ENCODE measurements at regions not wholly inside any gene's neighbourhood (a gene's known extent, or its start where the extent isn't known, plus 50 kb on each side); places are given as distances from the start of the nearest gene placed in this dataset.
"Not testable (repeated sequence)": the region's sequence is repeated elsewhere in the genome, so short reads cannot be mapped to it uniquely, and the experiment has no call there.

- Histone ChIP-seq H3K36me3 (no peaks in the 10 kb centered on the region), H3K27me3 (no peaks in the 10 kb centered on the region), H3K9me3 (no peaks in the 10 kb centered on the region), H3K27ac (no peak overlapping the region), H3K4me3 (no peak overlapping the region), H3K4me1 (no peaks in the 10 kb centered on the region)
- no peak for DNase-seq (ENCODE audit: low spot score in 2 of 2)
- TF ChIP-seq POLR2AphosphoS5 (IDR thresholded peaks at IDR 0.05) (no peak), POLR2A (IDR thresholded peaks at IDR 0.05) (no peak), CTCF (IDR thresholded peaks at IDR 0.05) (no peak)
- intact Hi-C loops (cut with DNase I; ENCODE audit: low total_unique reads) = no loop called here
Measured at GRCh38 chr2:194465641-194466040, 1191.4 kb upstream of the SLC39A10 start.

- Histone ChIP-seq H3K4me1 (no peaks in the 10 kb centered on the region), H3K27me3 (no peaks in the 10 kb centered on the region), H3K9me3 (no peaks in the 10 kb centered on the region), H3K27ac (no peak overlapping the region), H3K36me3 (no peaks in the 10 kb centered on the region), H3K4me3 (no peak overlapping the region)
- intact Hi-C loops (cut with DNase I; ENCODE audit: low total_unique reads) = no loop called here
- no peak for DNase-seq (ENCODE audit: low spot score in 2 of 2)
- TF ChIP-seq CTCF (IDR thresholded peaks at IDR 0.05) (no peak), POLR2A (IDR thresholded peaks at IDR 0.05) (no peak), POLR2AphosphoS5 (IDR thresholded peaks at IDR 0.05) (no peak)
Measured at GRCh38 chr2:194464964-194465638, 1191.9 kb upstream of the SLC39A10 start.

GRCh38 chr2:194462883-194463282 is 1194.1 kb upstream of the SLC39A10 start:
- DNase-seq (ENCODE audit: low spot score in 2 of 2); H3K9me3 ChIP-seq; H3K4me3 ChIP-seq; H3K27ac ChIP-seq; H3K36me3 ChIP-seq; H3K27me3 ChIP-seq; intact Hi-C loops (cut with DNase I; ENCODE audit: low total_unique reads); H3K4me1 ChIP-seq: not testable (repeated sequence)

GRCh38 chr2:194455358-194455757 is 1201.7 kb upstream of the SLC39A10 start:
- H3K27me3 ChIP-seq = no peaks in the 10 kb centered on the region
- no peak overlapping the region for H3K27ac ChIP-seq
- no peaks in the 10 kb centered on the region for H3K36me3 ChIP-seq
- H3K4me3 ChIP-seq = no peak overlapping the region
- no peaks in the 10 kb centered on the region for H3K4me1 ChIP-seq
- intact Hi-C loops (cut with DNase I; ENCODE audit: low total_unique reads) = no loop called here
- DNase-seq (ENCODE audit: low spot score in 2 of 2) = no peak
- H3K9me3 ChIP-seq = no peaks in the 10 kb centered on the region
- TF ChIP-seq CTCF (IDR thresholded peaks at IDR 0.05) (no peak), POLR2A (IDR thresholded peaks at IDR 0.05) (no peak), POLR2AphosphoS5 (IDR thresholded peaks at IDR 0.05) (no peak)

- no peak overlapping the region for H3K27ac ChIP-seq
- TF ChIP-seq CTCF (IDR thresholded peaks at IDR 0.05) (no peak), POLR2A (IDR thresholded peaks at IDR 0.05) (no peak), POLR2AphosphoS5 (IDR thresholded peaks at IDR 0.05) (no peak)
- H3K27me3 ChIP-seq = no peaks in the 10 kb centered on the region
- no peaks in the 10 kb centered on the region for H3K36me3 ChIP-seq
- H3K4me1 ChIP-seq = no peaks in the 10 kb centered on the region
- H3K9me3 ChIP-seq = no peaks in the 10 kb centered on the region
- no peak for DNase-seq (ENCODE audit: low spot score in 2 of 2)
- intact Hi-C loops (cut with DNase I; ENCODE audit: low total_unique reads) = no loop called here
- no peak overlapping the region for H3K4me3 ChIP-seq
Measured at GRCh38 chr2:194452504-194452903, 1204.5 kb upstream of the SLC39A10 start.

- TF ChIP-seq POLR2AphosphoS5 (IDR thresholded peaks at IDR 0.05) = no peak
- no peak for TF ChIP-seq CTCF (IDR thresholded peaks at IDR 0.05)
- no peak for TF ChIP-seq POLR2A (IDR thresholded peaks at IDR 0.05)
- H3K27ac ChIP-seq = no peak overlapping the region
- H3K4me3 ChIP-seq = no peak overlapping the region
- intact Hi-C loops (cut with DNase I; ENCODE audit: low total_unique reads) = no loop called here
- no peaks in the 10 kb centered on the region for H3K27me3 ChIP-seq
- H3K4me1 ChIP-seq = no peaks in the 10 kb centered on the region
- H3K9me3 ChIP-seq = no peaks in the 10 kb centered on the region
- H3K36me3 ChIP-seq = no peaks in the 10 kb centered on the region
- no peak for DNase-seq (ENCODE audit: low spot score in 2 of 2)
Measured at GRCh38 chr2:194445226-194445625, 1211.8 kb upstream of the SLC39A10 start.

All from breast epithelium (tissue), 4 donors.